ENCODE measurements at regions not wholly inside any gene's neighbourhood (a gene's known extent, or its start where the extent isn't known, plus 50 kb on each side); places are given as distances from the start of the nearest gene placed in this dataset.

DNA sequence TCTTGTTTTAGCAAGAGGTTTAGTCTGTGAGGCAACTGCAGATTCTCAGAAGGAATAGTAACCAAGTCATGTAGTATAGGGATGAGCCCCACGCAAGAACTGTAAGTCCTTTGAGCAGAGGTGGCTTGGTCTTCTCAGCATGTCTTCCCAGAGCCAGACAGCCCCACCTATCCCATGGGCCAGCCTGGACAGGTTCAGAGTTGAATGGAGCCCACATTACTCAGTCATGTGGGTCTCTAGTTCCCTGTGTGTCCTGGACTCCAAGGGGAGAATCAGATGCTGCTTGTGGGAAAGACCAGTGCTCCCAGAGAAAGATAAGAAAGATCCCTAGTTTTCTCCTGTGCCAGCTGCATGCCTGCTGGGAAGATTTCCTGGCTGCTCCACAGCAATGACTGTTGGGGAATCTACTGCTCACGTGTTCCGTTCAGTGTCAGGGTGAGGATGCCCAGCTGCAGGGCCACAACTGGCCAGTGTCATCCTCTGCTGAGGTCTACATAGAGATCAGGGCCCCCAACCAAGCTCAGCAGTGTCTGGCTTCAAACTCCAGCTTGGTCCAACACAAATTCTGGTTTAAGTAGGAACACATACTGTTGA, 66.9 kb upstream of the UNC5B start:
- DNase-seq: no peak

DNA sequence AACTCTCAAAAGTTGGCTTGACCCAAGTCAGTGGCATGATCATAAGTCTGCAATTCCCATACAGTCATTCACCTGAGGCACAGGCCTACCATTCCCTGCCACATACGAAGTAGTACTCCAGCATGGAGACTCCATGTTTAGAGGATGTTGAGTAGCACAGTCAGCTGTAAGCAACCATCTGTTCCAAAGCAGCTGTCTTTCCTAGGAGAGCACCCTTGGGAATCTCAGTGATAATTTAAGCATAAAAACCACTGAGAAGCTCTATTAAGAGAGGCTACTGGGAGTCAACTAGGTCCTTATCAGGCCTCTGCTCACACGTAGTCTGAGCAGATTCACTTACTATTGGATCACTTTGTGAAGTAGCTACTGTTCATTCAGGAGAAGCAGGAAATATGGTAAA, 61.6 kb upstream of the UNC5B start:
- DNase-seq: no peak

DNA sequence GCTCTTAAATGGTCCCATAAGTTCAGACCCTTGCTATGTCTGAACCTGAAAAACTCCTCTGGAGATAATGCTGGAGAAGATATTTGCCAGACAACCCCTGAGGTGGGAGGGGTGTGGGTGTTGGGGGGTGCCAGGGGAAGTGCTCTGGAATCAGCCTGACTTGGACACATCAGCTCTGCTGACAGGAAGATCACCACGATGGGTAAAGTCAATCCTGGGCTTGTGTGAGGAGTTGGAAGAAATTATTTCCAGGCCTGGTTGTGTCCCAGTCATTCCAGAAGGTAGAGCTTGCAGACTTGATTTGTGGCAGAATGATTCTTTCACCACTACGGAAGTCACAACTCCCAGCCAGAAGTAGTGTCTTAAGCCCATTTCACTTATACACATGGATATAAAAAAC, 60.3 kb upstream of the UNC5B start:
- no peak for DNase-seq

DNA sequence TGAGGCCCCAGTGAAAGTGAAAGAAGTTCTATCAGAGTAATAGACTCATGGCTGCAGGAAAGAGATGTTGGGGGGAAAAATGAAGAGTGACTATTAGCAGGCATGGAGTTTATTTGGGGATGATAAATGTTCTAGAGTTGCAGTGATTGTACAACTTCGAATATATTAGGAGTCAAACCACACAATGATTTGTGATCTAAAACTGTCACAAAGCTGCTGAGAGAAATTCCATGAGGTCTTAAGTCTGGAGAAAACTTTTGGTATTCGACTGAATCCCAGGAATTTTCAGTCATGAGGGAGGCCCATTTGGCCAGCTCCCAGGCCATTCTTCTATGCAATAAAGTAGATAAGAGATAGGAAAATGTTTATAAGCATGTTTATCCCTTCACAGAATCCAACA, 55.9 kb upstream of the UNC5B start:
- DNase-seq: no peak

DNA sequence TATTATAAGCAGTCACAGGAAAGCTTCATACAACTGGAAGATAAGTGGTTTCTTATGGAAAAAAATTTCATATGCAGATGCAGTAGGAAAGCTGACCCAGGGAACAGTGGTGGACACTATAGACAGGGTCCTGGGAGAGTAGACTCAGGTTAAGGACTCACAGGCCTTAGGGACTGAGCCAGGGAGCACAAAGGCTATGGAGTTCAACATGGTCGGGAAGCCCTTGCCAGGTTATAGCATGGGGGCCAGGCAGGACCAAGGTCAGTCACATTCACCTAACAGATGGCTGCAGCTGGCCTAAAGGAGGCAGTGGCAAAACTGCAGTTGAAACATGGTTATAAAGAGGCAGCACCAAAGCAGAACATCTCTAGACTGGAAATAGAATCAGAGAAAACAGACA, 54.9 kb upstream of the UNC5B start:
- DNase-seq: no peak

DNA sequence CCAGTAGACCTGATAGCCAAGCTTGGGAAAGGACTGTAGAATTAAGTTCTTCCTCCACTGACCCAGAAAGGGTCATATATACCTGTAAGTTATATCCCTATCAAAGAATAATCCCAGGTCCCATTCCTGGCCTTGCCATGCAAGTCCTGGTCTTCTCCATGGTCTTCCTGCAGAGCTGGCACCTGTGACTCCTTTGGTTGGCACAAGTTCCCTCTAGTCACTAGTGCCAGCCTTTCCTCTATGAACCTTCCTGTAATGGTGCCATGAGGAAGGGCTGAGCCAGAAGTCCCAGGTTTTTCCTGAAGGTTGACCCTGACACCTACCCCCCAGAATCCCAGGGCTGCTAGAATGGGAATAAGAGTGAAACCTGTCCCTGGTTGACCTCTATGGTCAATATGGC, 54.1 kb upstream of the UNC5B start:
- DNase-seq: no peak

DNA sequence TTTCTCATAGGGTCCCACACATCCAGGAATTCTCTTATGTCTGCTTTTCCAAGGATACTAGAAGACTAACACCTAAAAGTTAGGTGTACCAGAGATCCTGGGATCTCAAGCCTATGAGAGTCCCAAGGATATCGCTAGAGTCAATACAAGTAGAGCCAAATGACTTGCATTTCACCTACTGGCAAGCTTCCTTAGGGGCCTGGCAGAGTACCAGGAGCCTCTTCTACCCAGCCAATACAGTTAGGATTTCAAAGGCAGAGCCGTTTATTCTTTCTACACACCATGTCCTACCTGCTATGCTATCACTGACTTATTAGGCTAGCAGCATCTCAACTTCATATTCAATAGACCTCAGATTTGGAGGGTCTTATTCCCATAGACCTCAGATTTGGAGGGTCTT, 53.5 kb upstream of the UNC5B start:
- DNase-seq: no peak

DNA sequence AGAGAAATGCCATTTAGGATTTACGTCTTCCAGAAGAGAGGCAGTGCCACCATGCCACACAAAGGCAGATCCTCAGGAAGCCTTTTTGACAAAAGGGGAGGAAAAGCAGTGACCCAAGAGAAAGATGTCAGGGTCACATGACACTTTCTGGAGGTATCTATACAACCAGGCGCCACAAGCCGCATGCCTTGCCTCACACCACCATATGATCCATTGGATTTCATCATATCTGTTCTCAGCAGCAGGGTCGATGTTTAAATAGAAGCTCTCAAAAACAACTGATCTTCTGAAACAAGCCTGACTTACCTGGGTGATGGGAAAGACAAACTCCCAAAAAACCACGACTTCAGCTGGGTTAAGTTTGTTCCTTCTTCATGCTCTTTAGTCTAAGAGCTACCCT, 52.5 kb upstream of the UNC5B start:
- DNase-seq: no peak

DNA sequence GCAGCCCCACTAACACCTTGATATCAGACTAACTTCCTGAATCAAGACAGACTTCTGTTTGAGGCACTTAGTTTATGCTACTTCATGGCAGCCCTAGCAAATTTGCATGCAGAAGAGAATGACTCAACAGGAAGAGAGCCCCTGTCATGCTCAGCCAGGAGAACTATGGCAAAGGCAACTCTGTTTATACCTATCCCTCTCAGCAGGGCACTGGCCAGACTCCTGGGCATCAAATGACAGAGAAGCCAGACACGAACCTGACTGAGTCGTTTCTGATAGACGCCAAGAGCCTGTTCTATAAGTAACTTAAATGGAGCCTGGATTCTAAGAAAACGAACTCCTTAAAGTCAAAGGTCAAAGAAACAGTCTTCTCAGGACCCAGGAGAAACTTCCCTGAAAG, 50.9 kb upstream of the UNC5B start:
- no peak for DNase-seq
